Trophoblast cell (in vitro differentiated cells and primary cell): ENCODE measurements at regions not wholly inside any gene's neighbourhood (a gene's known extent, or its start where the extent isn't known, plus 50 kb on each side); places are given as distances from the start of the nearest gene placed in this dataset.

Experiments
- DNase-seq, 2 donors: peaks; one replicate each; pipeline ENCODE4 v3.0.0-alpha.2; 2016
- H2AFZ ChIP-seq: 2 replicates; pipeline ENCODE4 v1.6.1; 2013; ENCODE audit warnings: low read length, moderate library complexity, mild to moderate bottlenecking; ENCODE audit not compliant: insufficient read depth, poor library complexity
- H2AK5ac ChIP-seq: 2 replicates; pipeline ENCODE4 v1.6.1; 2013; ENCODE audit warnings: mild to moderate bottlenecking, low read length
- H2BK120ac ChIP-seq: 2 replicates; pipeline ENCODE4 v1.6.1; 2013; ENCODE audit warnings: low read length, mild to moderate bottlenecking, moderate library complexity; ENCODE audit not compliant: insufficient read depth, poor library complexity
- H2BK12ac ChIP-seq: 2 replicates; pipeline ENCODE4 v1.6.1; 2013; ENCODE audit warnings: mild to moderate bottlenecking, low read length, moderate library complexity
- H2BK5ac ChIP-seq: 2 replicates; pipeline ENCODE4 v1.6.1; 2013; ENCODE audit warnings: low read length, low read depth, moderate library complexity, mild to moderate bottlenecking; ENCODE audit not compliant: poor library complexity
- H3K14ac ChIP-seq: 2 replicates; pipeline ENCODE4 v1.6.1; 2013; ENCODE audit warnings: mild to moderate bottlenecking, low read length
- H3K18ac ChIP-seq: 2 replicates; pipeline ENCODE4 v1.6.1; 2013; ENCODE audit warnings: mild to moderate bottlenecking, low read length
- H3K23ac ChIP-seq: 2 replicates; pipeline ENCODE4 v1.6.1; 2013; ENCODE audit warnings: low read length
- H3K27ac ChIP-seq: 2 replicates; pipeline ENCODE4 v1.5.1; 2013; ENCODE audit warnings: low read depth, mild to moderate bottlenecking, inconsistent platforms, low read length, moderate library complexity
- H3K27me3 ChIP-seq: 2 replicates; pipeline ENCODE4 v1.6.1; 2013; ENCODE audit warnings: inconsistent platforms, mild to moderate bottlenecking, low read length, moderate library complexity; ENCODE audit not compliant: insufficient read depth
- H3K36me3 ChIP-seq, 2 experiments: 1 replicate in 1 of 2; 2 replicates in 1 of 2; pipeline ENCODE4 v1.6.1; 2013; ENCODE audit warnings: low read length in 2 of 2, mild to moderate bottlenecking in 2 of 2, moderate library complexity in 1 of 2; ENCODE audit not compliant: insufficient read depth in 2 of 2, control insufficient read depth in 1 of 2
- H3K4ac ChIP-seq: 2 replicates; pipeline ENCODE4 v1.6.1; 2013; ENCODE audit warnings: low read depth, mild to moderate bottlenecking, low read length, moderate library complexity
- H3K4me1 ChIP-seq, 2 experiments: 1 replicate in 1 of 2; 2 replicates in 1 of 2; pipeline ENCODE4 v1.6.1; 2013; ENCODE audit warnings: low read length in 2 of 2, mild to moderate bottlenecking in 2 of 2, moderate library complexity in 1 of 2; ENCODE audit not compliant: insufficient read depth in 2 of 2, control insufficient read depth in 1 of 2
- H3K4me2 ChIP-seq: 2 replicates; pipeline ENCODE4 v1.6.1; 2013; ENCODE audit warnings: inconsistent platforms, mild to moderate bottlenecking, low read length, moderate library complexity
- H3K4me3 ChIP-seq: 2 replicates; pipeline ENCODE4 v1.5.1; 2013; ENCODE audit warnings: mild to moderate bottlenecking, low read depth, low read length, inconsistent platforms
- H3K79me1 ChIP-seq: one replicate; pipeline ENCODE4 v1.6.1; 2013; ENCODE audit warnings: low read length
- H3K79me2 ChIP-seq: 2 replicates; pipeline ENCODE4 v1.6.1; 2013; ENCODE audit warnings: low read length, mild to moderate bottlenecking; ENCODE audit not compliant: control insufficient read depth, insufficient read depth, poor library complexity
- H3K9ac ChIP-seq: 2 replicates; pipeline ENCODE4 v1.6.1; 2013; ENCODE audit warnings: mild to moderate bottlenecking, low read length
- H3K9me3 ChIP-seq: 2 replicates; pipeline ENCODE4 v1.6.1; 2013; ENCODE audit warnings: low read depth, mild to moderate bottlenecking, control low read depth, inconsistent platforms, low read length; ENCODE audit not compliant: insufficient read depth
- H4K12ac ChIP-seq: 2 replicates; pipeline ENCODE4 v1.6.1; 2013; ENCODE audit warnings: low read depth, mild to moderate bottlenecking, low read length, moderate library complexity
- H4K8ac ChIP-seq: 2 replicates; pipeline ENCODE4 v1.6.1; 2013; ENCODE audit warnings: low read depth, mild to moderate bottlenecking, low read length, moderate library complexity
- H4K91ac ChIP-seq: one replicate; pipeline ENCODE4 v1.6.1; 2013; ENCODE audit warnings: low read depth, mild to moderate bottlenecking, low read length, moderate library complexity
- WGBS: extraction: QIAGEN DNeasy Blood & Tissue Kit; methylation state at CpG from one replicate; pipeline ENCODE4 v1.1.7; 2013; ENCODE audit warnings: missing lambda C conversion rate; ENCODE audit not compliant: insufficient read length, insufficient coverage; ENCODE audit errors: extremely low coverage; 5-methylcytosine and 5-hydroxymethylcytosine counted together

GRCh38 chr3:127457546-127458145, 132.9 kb downstream of the TPRA1 start:
- DNase-seq = no peak
- Histone ChIP-seq H3K27me3 (peaks cover 9% of the 10 kb centered on the region), H3K79me1 (no peaks in the 10 kb centered on the region), H3K27ac (no peak overlapping the region), H3K14ac (no peak overlapping the region), H3K9me3 (peaks cover 2% of the 10 kb centered on the region), H4K91ac (no peak overlapping the region), H3K4me1 (peaks cover 8 to 9% of the 10 kb centered on the region in 2 experiments), H2BK12ac (no peak overlapping the region), H3K79me2 (no peaks in the 10 kb centered on the region), H3K23ac (no peak overlapping the region), H3K4ac (no peak overlapping the region), H3K4me3 (no peak overlapping the region), H4K8ac (no peak overlapping the region), H3K9ac (no peak overlapping the region), H3K4me2 (no peak overlapping the region), H4K12ac (no peak overlapping the region), H2AFZ (no peak overlapping the region), H3K18ac (no peak overlapping the region), H3K36me3 (no peaks in the 10 kb centered on the region), H2AK5ac (no peak overlapping the region), H2BK5ac (no peak overlapping the region), H2BK120ac (no peak overlapping the region)
- WGBS = no CpG with 5 or more reads among the region's 6 CpGs

GRCh38 chr3:127457094-127457475, 133.4 kb downstream of the TPRA1 start:
- peaks cover 9% of the 10 kb centered on the region for H3K27me3 ChIP-seq
- no peak for DNase-seq
- no peak overlapping the region for H4K8ac ChIP-seq
- H3K79me2 ChIP-seq = no peaks in the 10 kb centered on the region
- peaks cover 8 to 9% of the 10 kb centered on the region in 2 experiments for H3K4me1 ChIP-seq
- H3K9me3 ChIP-seq = peaks cover 2% of the 10 kb centered on the region
- no peak overlapping the region for H2AFZ ChIP-seq
- no peak overlapping the region for H2BK5ac ChIP-seq
- peak overlapping the region; percentile 65 for H3K4me2 ChIP-seq
- no peak overlapping the region for H4K91ac ChIP-seq
- no peak overlapping the region for H2AK5ac ChIP-seq
- H4K12ac ChIP-seq = no peak overlapping the region
- no peak overlapping the region for H3K9ac ChIP-seq
- H3K18ac ChIP-seq = no peak overlapping the region
- H3K4me3 ChIP-seq = no peak overlapping the region
- WGBS = no CpG with 5 or more reads among the region's 27 CpGs
- H2BK120ac ChIP-seq = no peak overlapping the region
- H3K79me1 ChIP-seq = no peaks in the 10 kb centered on the region
- no peak overlapping the region for H2BK12ac ChIP-seq
- no peak overlapping the region for H3K4ac ChIP-seq
- no peak overlapping the region for H3K14ac ChIP-seq
- H3K27ac ChIP-seq = peak overlapping the region; percentile 9
- H3K23ac ChIP-seq = no peak overlapping the region
- no peaks in the 10 kb centered on the region for H3K36me3 ChIP-seq

- Histone ChIP-seq H3K79me1 (no peaks in the 10 kb centered on the region), H3K23ac (no peak overlapping the region), H4K12ac (no peak overlapping the region), H2BK12ac (no peak overlapping the region), H3K4me2 (peak overlapping the region; percentile 65), H3K4me3 (peak overlapping the region; percentile 14), H3K9ac (no peak overlapping the region), H2AK5ac (no peak overlapping the region), H2BK120ac (no peak overlapping the region), H4K8ac (no peak overlapping the region), H3K9me3 (peaks cover 2% of the 10 kb centered on the region), H3K14ac (no peak overlapping the region), H3K27me3 (peaks cover 9% of the 10 kb centered on the region), H4K91ac (no peak overlapping the region), H3K79me2 (no peaks in the 10 kb centered on the region), H3K4me1 (peaks cover 8 to 9% of the 10 kb centered on the region in 2 experiments), H3K36me3 (no peaks in the 10 kb centered on the region), H3K4ac (no peak overlapping the region), H3K18ac (no peak overlapping the region), H2AFZ (no peak overlapping the region), H2BK5ac (no peak overlapping the region), H3K27ac (peak overlapping the region; percentile 9)
- DNase-seq = no peak
- no CpG with 5 or more reads among the region's 24 CpGs for WGBS
These were observed 134.0 kb downstream of the TPRA1 start for GRCh38 chr3:127456471-127457093.

GRCh38 chr3:127455541-127456450, 134.7 kb downstream of the TPRA1 start:
- H2AK5ac ChIP-seq = no peak overlapping the region
- no peak overlapping the region for H3K14ac ChIP-seq
- H4K8ac ChIP-seq = peak overlapping the region; percentile 45

More at GRCh38 chr3:127455541-127456450, 134.7 kb downstream of the TPRA1 start:
- WGBS = no CpG with 5 or more reads among the region's 67 CpGs
- Histone ChIP-seq H2AFZ (no peak overlapping the region), H3K9me3 (peaks cover 2% of the 10 kb centered on the region), H4K91ac (no peak overlapping the region), H4K12ac (no peak overlapping the region), H3K36me3 (no peaks in the 10 kb centered on the region), H3K79me1 (no peaks in the 10 kb centered on the region), H3K4ac (no peak overlapping the region), H3K18ac (no peak overlapping the region), H2BK12ac (no peak overlapping the region), H3K4me3 (no peak overlapping the region), H3K23ac (no peak overlapping the region), H3K27me3 (peaks cover 9% of the 10 kb centered on the region), H3K27ac (no peak overlapping the region), H3K9ac (no peak overlapping the region), H3K4me1 (peaks cover 8 to 9% of the 10 kb centered on the region in 2 experiments), H3K4me2 (peak overlapping the region; percentile 65), H3K79me2 (no peaks in the 10 kb centered on the region), H2BK120ac (peak overlapping the region; percentile 20), H2BK5ac (no peak overlapping the region)
- DNase-seq = peak; percentile 56 to 74
